ENCODE measurements at regions not wholly inside any gene's neighbourhood (a gene's known extent, or its start where the extent isn't known, plus 50 kb on each side); places are given as distances from the start of the nearest gene placed in this dataset.

GRCh38 chr13:40164133-40164532 lies 502.3 kb downstream of the FOXO1 start:
- no TSS peak for BruUV-seq (replicated peaks)
- CTCF ChIA-PET: no interaction called here
- TF ChIP-seq, protein P1, sequence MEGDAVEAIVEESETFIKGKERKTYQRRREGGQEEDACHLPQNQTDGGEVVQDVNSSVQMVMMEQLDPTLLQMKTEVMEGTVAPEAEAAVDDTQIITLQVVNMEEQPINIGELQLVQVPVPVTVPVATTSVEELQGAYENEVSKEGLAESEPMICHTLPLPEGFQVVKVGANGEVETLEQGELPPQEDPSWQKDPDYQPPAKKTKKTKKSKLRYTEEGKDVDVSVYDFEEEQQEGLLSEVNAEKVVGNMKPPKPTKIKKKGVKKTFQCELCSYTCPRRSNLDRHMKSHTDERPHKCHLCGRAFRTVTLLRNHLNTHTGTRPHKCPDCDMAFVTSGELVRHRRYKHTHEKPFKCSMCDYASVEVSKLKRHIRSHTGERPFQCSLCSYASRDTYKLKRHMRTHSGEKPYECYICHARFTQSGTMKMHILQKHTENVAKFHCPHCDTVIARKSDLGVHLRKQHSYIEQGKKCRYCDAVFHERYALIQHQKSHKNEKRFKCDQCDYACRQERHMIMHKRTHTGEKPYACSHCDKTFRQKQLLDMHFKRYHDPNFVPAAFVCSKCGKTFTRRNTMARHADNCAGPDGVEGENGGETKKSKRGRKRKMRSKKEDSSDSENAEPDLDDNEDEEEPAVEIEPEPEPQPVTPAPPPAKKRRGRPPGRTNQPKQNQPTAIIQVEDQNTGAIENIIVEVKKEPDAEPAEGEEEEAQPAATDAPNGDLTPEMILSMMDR (IDR thresholded peaks at IDR 0.05; ENCODE audit: unreplicated experiment): no peak
- Mint-ChIP-seq H3K27me3 (ENCODE audit: unreplicated experiment) (no peaks in the 10 kb centered on the region), H3K4me3 (ENCODE audit: low read depth, unreplicated experiment) (no peak overlapping the region), H3K27ac (ENCODE audit: unreplicated experiment) (no peak overlapping the region), H3K36me3 (ENCODE audit: insufficient read depth, unreplicated experiment) (no peaks in the 10 kb centered on the region), H3K9me3 (ENCODE audit: low read depth, unreplicated experiment) (no peaks in the 10 kb centered on the region), H3K4me1 (ENCODE audit: low read depth, unreplicated experiment) (peaks cover 14% of the 10 kb centered on the region)
- DNase-seq: peak; percentile 11
- intact Hi-C loops (cut with micrococcal nuclease; ENCODE audit: unreplicated experiment): no loop called here

DNA sequence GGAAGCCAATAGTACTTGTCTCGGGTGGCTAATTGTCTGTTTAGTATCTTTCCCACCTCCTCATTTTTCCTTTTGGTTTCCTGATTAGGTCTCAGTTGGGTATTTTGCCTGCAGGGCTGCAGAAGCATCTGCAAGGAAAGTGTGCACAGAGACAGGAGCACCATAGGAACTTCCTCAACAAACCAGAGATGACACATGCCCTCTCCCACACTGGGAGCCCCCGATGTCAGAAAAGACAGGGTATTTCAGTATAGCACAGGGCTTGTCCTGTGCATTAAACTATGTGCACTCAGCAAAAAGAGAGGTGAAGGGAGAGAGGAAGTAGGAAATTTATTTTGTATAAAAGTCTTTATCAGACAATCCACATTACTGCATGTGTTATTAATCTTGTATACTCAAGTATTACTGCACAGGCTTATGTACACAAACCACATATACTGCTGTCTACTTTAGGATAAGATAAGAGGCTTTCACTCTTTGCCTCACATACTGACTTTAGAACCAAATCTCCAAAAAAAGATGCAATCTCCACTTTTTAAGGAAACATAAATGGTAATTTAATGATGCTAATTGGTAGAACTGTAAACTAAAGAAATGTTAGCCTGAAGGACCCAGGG lies 501.0 kb downstream of the FOXO1 start:
- DNase-seq: no peak
- Mint-ChIP-seq H3K27ac (ENCODE audit: unreplicated experiment) (no peak overlapping the region), H3K36me3 (ENCODE audit: insufficient read depth, unreplicated experiment) (no peaks in the 10 kb centered on the region), H3K4me3 (ENCODE audit: low read depth, unreplicated experiment) (no peak overlapping the region), H3K27me3 (ENCODE audit: unreplicated experiment) (no peaks in the 10 kb centered on the region), H3K4me1 (ENCODE audit: low read depth, unreplicated experiment) (peaks cover 14% of the 10 kb centered on the region), H3K9me3 (ENCODE audit: low read depth, unreplicated experiment) (no peaks in the 10 kb centered on the region)
- CTCF ChIA-PET: no interaction called here
- TF ChIP-seq, protein P1 (IDR thresholded peaks at IDR 0.05; ENCODE audit: unreplicated experiment): no peak
- no TSS peak for BruUV-seq (replicated peaks)
- intact Hi-C loops (cut with micrococcal nuclease; ENCODE audit: unreplicated experiment): no loop called here

GRCh38 chr13:40167327-40167726 lies 499.1 kb downstream of the FOXO1 start:
- Mint-ChIP-seq H3K4me1 (ENCODE audit: low read depth, unreplicated experiment) (peaks cover 14% of the 10 kb centered on the region), H3K36me3 (ENCODE audit: insufficient read depth, unreplicated experiment) (no peaks in the 10 kb centered on the region), H3K9me3 (ENCODE audit: low read depth, unreplicated experiment) (no peaks in the 10 kb centered on the region), H3K27ac (ENCODE audit: unreplicated experiment) (no peak overlapping the region), H3K4me3 (ENCODE audit: low read depth, unreplicated experiment) (no peak overlapping the region), H3K27me3 (ENCODE audit: unreplicated experiment) (no peaks in the 10 kb centered on the region)
- BruUV-seq (replicated peaks): no TSS peak
- DNase-seq: no peak
- intact Hi-C loops (cut with micrococcal nuclease; ENCODE audit: unreplicated experiment): no loop called here
- CTCF ChIA-PET: no interaction called here
- TF ChIP-seq, protein P1 (IDR thresholded peaks at IDR 0.05; ENCODE audit: unreplicated experiment): no peak

GRCh38 chr13:40168425-40169166 lies 497.8 kb downstream of the FOXO1 start:
- Mint-ChIP-seq H3K36me3 (ENCODE audit: insufficient read depth, unreplicated experiment) (no peaks in the 10 kb centered on the region), H3K4me1 (ENCODE audit: low read depth, unreplicated experiment) (peaks cover 14% of the 10 kb centered on the region), H3K4me3 (ENCODE audit: low read depth, unreplicated experiment) (no peak overlapping the region), H3K27ac (ENCODE audit: unreplicated experiment) (no peak overlapping the region), H3K27me3 (ENCODE audit: unreplicated experiment) (no peaks in the 10 kb centered on the region), H3K9me3 (ENCODE audit: low read depth, unreplicated experiment) (no peaks in the 10 kb centered on the region)
- TF ChIP-seq, protein P1 (IDR thresholded peaks at IDR 0.05; ENCODE audit: unreplicated experiment): no peak
- no peak for DNase-seq
- intact Hi-C loops (cut with micrococcal nuclease; ENCODE audit: unreplicated experiment): no loop called here
- no TSS peak for BruUV-seq (replicated peaks)
- CTCF ChIA-PET: no interaction called here

Data from Calu3 (cell line).